Neural progenitor cell (in vitro differentiated cells): ENCODE measurements at regions not wholly inside any gene's neighbourhood (a gene's known extent, or its start where the extent isn't known, plus 50 kb on each side); places are given as distances from the start of the nearest gene placed in this dataset.

ENCODE experiments used
- DNase-seq: peaks from one replicate; pipeline ENCODE4 v3.0.0-alpha.2; 2016; ENCODE audit warnings: low spot score
- H2AFZ ChIP-seq: fragments of 200-600 bp; sonication (generic); replicated peaks from 2 replicates; pipeline ENCODE4 v1.6.1; 2016; ENCODE audit warnings: antibody characterized with exemption
- H3F3A ChIP-seq: fragments of 200-600 bp; sonication (generic); 2 replicates; pipeline ENCODE4 v1.6.1; 2016; ENCODE audit warnings: antibody characterized with exemption, low read depth
- H3K27ac ChIP-seq: fragments of 200-600 bp; sonication (generic); 2 replicates; pipeline ENCODE4 v1.5.1; 2016; ENCODE audit warnings: mild to moderate bottlenecking
- H3K27me3 ChIP-seq: fragments of 200-600 bp; sonication (generic); 2 replicates; pipeline ENCODE4 v1.6.1; 2016; ENCODE audit warnings: mild to moderate bottlenecking, moderate library complexity
- H3K36me3 ChIP-seq: fragments of 200-600 bp; sonication (generic); 2 replicates; pipeline ENCODE4 v1.5.1; 2016
- H3K4me1 ChIP-seq: fragments of 200-600 bp; sonication (generic); 2 replicates; pipeline ENCODE4 v1.6.1; 2016; ENCODE audit warnings: mixed run types
- H3K4me2 ChIP-seq: fragments of 200-600 bp; sonication (generic); 2 replicates; pipeline ENCODE4 v1.6.1; 2016
- H3K4me3 ChIP-seq: fragments of 200-600 bp; sonication (generic); 2 replicates; pipeline ENCODE4 v1.5.1; 2016
- H3K79me2 ChIP-seq: fragments of 200-600 bp; sonication (generic); 2 replicates; pipeline ENCODE4 v1.6.1; 2016; ENCODE audit warnings: low read depth
- H3K9ac ChIP-seq: fragments of 200-600 bp; sonication (generic); 2 replicates; pipeline ENCODE4 v1.6.1; 2016
- H3K9me3 ChIP-seq: fragments of 200-600 bp; sonication (generic); 2 replicates; pipeline ENCODE4 v1.5.1; 2016; ENCODE audit warnings: low read depth
- H4K20me1 ChIP-seq: fragments of 200-600 bp; sonication (generic); 2 replicates; pipeline ENCODE4 v1.6.1; 2016; ENCODE audit warnings: low read depth
- H3K27ac Mint-ChIP-seq: 3 replicates; pipeline ENCODE4 v1.8.0; 2021; ENCODE audit warnings: mixed read lengths
- H3K27me3 Mint-ChIP-seq: 2 replicates; pipeline ENCODE4 v1.8.0; 2022; ENCODE audit warnings: low read depth, mild to moderate bottlenecking, inconsistent platforms, moderate library complexity, mixed read lengths; ENCODE audit not compliant: insufficient read depth
- H3K36me3 Mint-ChIP-seq: 3 replicates; pipeline ENCODE4 v1.8.0; 2021; ENCODE audit warnings: mixed read lengths
- H3K4me1 Mint-ChIP-seq: 3 replicates; pipeline ENCODE4 v1.8.0; 2021; ENCODE audit warnings: mixed read lengths
- H3K4me3 Mint-ChIP-seq: 3 replicates; pipeline ENCODE4 v1.8.0; 2021; ENCODE audit warnings: mild to moderate bottlenecking, moderate library complexity, mixed read lengths
- H3K9me3 Mint-ChIP-seq: 3 replicates; pipeline ENCODE4 v1.8.0; 2020; ENCODE audit warnings: mixed read lengths
- CTCF ChIP-seq: fragments of 200-600 bp; sonication (generic); IDR thresholded peaks from 2 replicates; pipeline ENCODE4 v1.5.1; 2017; ENCODE audit warnings: antibody characterized with exemption, mild to moderate bottlenecking
- EZH2 ChIP-seq: fragments of 200-600 bp; sonication (generic); IDR thresholded peaks from 2 replicates; pipeline ENCODE4 v1.6.1; 2017; ENCODE audit warnings: antibody characterized with exemption, mild to moderate bottlenecking, moderate library complexity
- EZH2phosphoT487 ChIP-seq: fragments of 200-600 bp; sonication (generic); IDR thresholded peaks from 2 replicates; pipeline ENCODE4 v1.6.1; 2017; ENCODE audit warnings: antibody characterized with exemption

- Histone ChIP-seq H3K9ac (no peak overlapping the region), H3K4me1 (no peaks in the 10 kb centered on the region), H3K79me2 (no peaks in the 10 kb centered on the region), H3F3A (no peaks in the 10 kb centered on the region), H3K27ac (no peak overlapping the region), H3K27me3 (no peaks in the 10 kb centered on the region), H3K4me3 (no peak overlapping the region), H2AFZ (no peak overlapping the region), H3K4me2 (no peak overlapping the region), H3K36me3 (no peaks in the 10 kb centered on the region), H3K9me3 (no peaks in the 10 kb centered on the region), H4K20me1 (no peaks in the 10 kb centered on the region)
- TF ChIP-seq EZH2: no peak
- TF ChIP-seq EZH2phosphoT487: no peak
- TF ChIP-seq CTCF: no peak
- H3K27me3 Mint-ChIP-seq: no peaks in the 10 kb centered on the region
- no peaks in the 10 kb centered on the region for H3K36me3 Mint-ChIP-seq
- no peak overlapping the region for H3K27ac Mint-ChIP-seq
- H3K4me3 Mint-ChIP-seq: no peak overlapping the region
- DNase-seq: no peak
- H3K4me1 Mint-ChIP-seq: no peaks in the 10 kb centered on the region
- H3K9me3 Mint-ChIP-seq: peaks cover 15% of the 10 kb centered on the region
Measured at GRCh38 chr7:25368599-25369201, 140.4 kb upstream of the NPVF start.

- H3K4me3 Mint-ChIP-seq: no peak overlapping the region
- H3K27me3 ChIP-seq: no peaks in the 10 kb centered on the region
Measured at GRCh38 chr7:25369786-25370185, 141.5 kb upstream of the NPVF start.

GRCh38 chr7:25371972-25372371 is 143.7 kb upstream of the NPVF start:
- Histone ChIP-seq H3K4me1 (no peaks in the 10 kb centered on the region), H3K9ac (no peak overlapping the region), H3K27me3 (no peaks in the 10 kb centered on the region), H3K79me2 (no peaks in the 10 kb centered on the region), H3K4me3 (no peak overlapping the region), H3K4me2 (no peak overlapping the region), H3K9me3 (no peaks in the 10 kb centered on the region), H3K27ac (no peak overlapping the region), H3F3A (no peaks in the 10 kb centered on the region), H4K20me1 (no peaks in the 10 kb centered on the region), H3K36me3 (no peaks in the 10 kb centered on the region), H2AFZ (no peak overlapping the region)
- H3K27ac Mint-ChIP-seq: no peak overlapping the region
- no peaks in the 10 kb centered on the region for H3K36me3 Mint-ChIP-seq
- TF ChIP-seq EZH2phosphoT487: no peak
- no peaks in the 10 kb centered on the region for H3K27me3 Mint-ChIP-seq
- no peak for DNase-seq
- no peaks in the 10 kb centered on the region for H3K4me1 Mint-ChIP-seq
- H3K9me3 Mint-ChIP-seq: peaks cover 15% of the 10 kb centered on the region
- H3K4me3 Mint-ChIP-seq: no peak overlapping the region

More at GRCh38 chr7:25369786-25370185, 141.5 kb upstream of the NPVF start:
- H3K9me3 ChIP-seq: no peaks in the 10 kb centered on the region
- no peaks in the 10 kb centered on the region for H3K4me1 ChIP-seq
- no peaks in the 10 kb centered on the region for H3K36me3 ChIP-seq
- H3K4me2 ChIP-seq: no peak overlapping the region
- H3K4me3 ChIP-seq: no peak overlapping the region
- no peak overlapping the region for H3K9ac ChIP-seq
- no peaks in the 10 kb centered on the region for H4K20me1 ChIP-seq
- no peak overlapping the region for H3K27ac ChIP-seq
- no peaks in the 10 kb centered on the region for H3K79me2 ChIP-seq
- DNase-seq: no peak
- H3K27ac Mint-ChIP-seq: no peak overlapping the region
- TF ChIP-seq EZH2 (no peak), CTCF (no peak), EZH2phosphoT487 (no peak)
- H3K36me3 Mint-ChIP-seq: no peaks in the 10 kb centered on the region
- H2AFZ ChIP-seq: no peak overlapping the region
- peaks cover 15% of the 10 kb centered on the region for H3K9me3 Mint-ChIP-seq
- no peaks in the 10 kb centered on the region for H3K27me3 Mint-ChIP-seq
- no peaks in the 10 kb centered on the region for H3K4me1 Mint-ChIP-seq
- H3F3A ChIP-seq: no peaks in the 10 kb centered on the region

- no peak overlapping the region for H3K9ac ChIP-seq
- no peak overlapping the region for H3K4me2 ChIP-seq
- H3K79me2 ChIP-seq: no peaks in the 10 kb centered on the region
- Mint-ChIP-seq H3K9me3 (peaks cover 15% of the 10 kb centered on the region), H3K4me1 (no peaks in the 10 kb centered on the region), H3K4me3 (no peak overlapping the region), H3K27me3 (no peaks in the 10 kb centered on the region), H3K27ac (peak overlapping the region; percentile 10), H3K36me3 (no peaks in the 10 kb centered on the region)
- H3K4me1 ChIP-seq: no peaks in the 10 kb centered on the region
- H3K27ac ChIP-seq: no peak overlapping the region
- H3K4me3 ChIP-seq: no peak overlapping the region
- no peaks in the 10 kb centered on the region for H3K27me3 ChIP-seq
- no peaks in the 10 kb centered on the region for H3K9me3 ChIP-seq
- H3K36me3 ChIP-seq: no peaks in the 10 kb centered on the region
- peak overlapping the region; percentile 31 for H2AFZ ChIP-seq
- H3F3A ChIP-seq: no peaks in the 10 kb centered on the region
- TF ChIP-seq EZH2 (no peak), CTCF (no peak), EZH2phosphoT487 (no peak)
- no peaks in the 10 kb centered on the region for H4K20me1 ChIP-seq
- DNase-seq: no peak
Measured at GRCh38 chr7:25375805-25376600, 147.7 kb upstream of the NPVF start.
